A549 (cell line): ENCODE measurements at regions not wholly inside any gene's neighbourhood (a gene's known extent, or its start where the extent isn't known, plus 50 kb on each side); places are given as distances from the start of the nearest gene placed in this dataset.

Experiments
- CEBPB ChIP-seq, 2 experiments: fragments of >200 bp in 1 of 2; sonication (Bioruptor Twin) in 1 of 2; formaldehyde crosslinking in 1 of 2; IDR thresholded peaks; 2 replicates each; pipeline ENCODE4 v1.6.1; 2012 to 2016
- CHD4 ChIP-seq: fragments of 200-600 bp; sonication (generic); IDR thresholded peaks from 2 replicates; pipeline ENCODE4 v1.6.1; 2016; ENCODE audit warnings: antibody characterized with exemption, mild to moderate bottlenecking, borderline replicate concordance
- CTCF ChIP-seq: fragments of >200 bp; sonication (Bioruptor Twin); formaldehyde crosslinking; IDR thresholded peaks from 3 replicates; pipeline ENCODE4 v1.5.1; 2016
- EHMT2 ChIP-seq: fragments of 200-600 bp; sonication (generic); IDR thresholded peaks from 2 replicates; pipeline ENCODE4 v1.6.1; 2016; ENCODE audit warnings: antibody characterized with exemption, low read depth, mild to moderate bottlenecking, moderate library complexity
- EP300 ChIP-seq, 2 experiments: fragments of >200 bp; sonication (Bioruptor Twin); formaldehyde crosslinking; IDR thresholded peaks; 2 replicates in 1 of 2; 3 replicates in 1 of 2; pipeline ENCODE4 v1.6.1; 2016 to 2017
- HDAC2 ChIP-seq: fragments of 200-600 bp; sonication (generic); IDR thresholded peaks from 2 replicates; pipeline ENCODE4 v1.6.1; 2016
- HOXA7 ChIP-seq: fragments of 250-450 bp; sonication (Bioruptor Pico); IDR thresholded peaks from 2 replicates; pipeline ENCODE4 v1.5.0; 2020; ENCODE audit warnings: mild to moderate bottlenecking, moderate library complexity
- KDM5A ChIP-seq: fragments of 200-600 bp; sonication (generic); IDR thresholded peaks from 2 replicates; pipeline ENCODE4 v1.6.1; 2016; ENCODE audit warnings: antibody characterized with exemption, mild to moderate bottlenecking
- POLR2A ChIP-seq: IDR thresholded peaks from 2 replicates; pipeline ENCODE4 v1.6.1; 2012; ENCODE audit warnings: mild to moderate bottlenecking, low read length
- RFX5 ChIP-seq: fragments of 450-650 bp; IDR thresholded peaks from 2 replicates; pipeline ENCODE4 v1.7.1; 2014; ENCODE audit warnings: antibody characterized with exemption, mild to moderate bottlenecking, moderate library complexity
- ZFP36 ChIP-seq: fragments of 450-650 bp; IDR thresholded peaks from 2 replicates; pipeline ENCODE4 v1.6.1; 2014; ENCODE audit warnings: borderline replicate concordance; ENCODE audit not compliant: partially characterized antibody
- TF ChIP-seq, protein P1 (sequence below): IDR thresholded peaks from 2 replicates; pipeline ENCODE4 v1.6.1; 2012; ENCODE audit warnings: low read depth, borderline replicate concordance

DNA sequence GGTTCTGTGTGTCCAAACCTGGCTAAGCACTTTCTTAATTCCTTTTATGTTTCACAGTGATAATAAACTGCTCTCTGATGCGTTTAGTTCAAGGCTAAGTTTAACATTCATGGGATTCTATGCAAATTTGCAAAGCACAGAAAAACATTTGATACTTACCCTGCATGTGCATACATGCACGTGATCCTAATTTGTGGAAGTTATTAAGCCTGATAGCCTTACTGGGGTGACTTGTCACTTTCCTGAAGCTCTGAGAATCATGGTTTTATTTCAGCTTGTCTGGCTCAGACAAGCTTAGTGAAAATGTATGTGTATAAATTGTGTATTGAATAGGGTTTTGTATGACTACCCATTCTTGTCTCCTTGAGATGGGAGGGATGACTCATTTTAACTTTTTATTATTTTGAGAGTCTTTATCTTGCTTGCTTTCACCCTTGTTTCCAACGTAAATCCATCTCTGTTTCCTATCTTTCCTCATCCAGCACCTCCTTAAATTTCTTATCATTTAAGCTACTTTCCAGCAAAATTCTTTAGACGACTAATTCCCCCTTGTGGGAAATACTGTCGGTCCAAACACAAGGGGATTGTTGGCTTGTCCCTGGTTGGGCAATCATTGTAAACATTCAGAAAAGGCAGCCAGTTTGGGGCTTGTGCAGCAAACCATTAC, 167.1 kb downstream of the C11orf91 start:
- TF ChIP-seq CTCF = no peak
- 0 out of 4 replicates have a peak, but pooled peaks of 1 of the 2 experiments have one; percentile 27 for TF ChIP-seq CEBPB (IDR thresholded peaks at IDR 0.05)
- TF ChIP-seq, protein P1, sequence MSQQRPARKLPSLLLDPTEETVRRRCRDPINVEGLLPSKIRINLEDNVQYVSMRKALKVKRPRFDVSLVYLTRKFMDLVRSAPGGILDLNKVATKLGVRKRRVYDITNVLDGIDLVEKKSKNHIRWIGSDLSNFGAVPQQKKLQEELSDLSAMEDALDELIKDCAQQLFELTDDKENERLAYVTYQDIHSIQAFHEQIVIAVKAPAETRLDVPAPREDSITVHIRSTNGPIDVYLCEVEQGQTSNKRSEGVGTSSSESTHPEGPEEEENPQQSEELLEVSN = no peak
- no peak for TF ChIP-seq HDAC2
- no peak for TF ChIP-seq ZFP36
- TF ChIP-seq EP300 (IDR thresholded peaks at IDR 0.05) = no peak
- TF ChIP-seq CHD4 = no peak
- TF ChIP-seq HOXA7 (CRISPR knock-in tag) = no peak
- no peak for TF ChIP-seq EHMT2
- no peak for TF ChIP-seq POLR2A
- TF ChIP-seq RFX5 = no peak
- TF ChIP-seq KDM5A = no peak
